ENCODE measurements at regions not wholly inside any gene's neighbourhood (a gene's known extent, or its start where the extent isn't known, plus 50 kb on each side); places are given as distances from the start of the nearest gene placed in this dataset.

- DNase-seq (ENCODE audit: low spot score): no peak
Measured at GRCh38 chr10:75347186-75347585, 54.4 kb downstream of the ZNF503 start.

- no peak for DNase-seq (ENCODE audit: low spot score)
Measured at GRCh38 chr10:75345738-75346137, 55.8 kb downstream of the ZNF503 start.

GRCh38 chr10:75344170-75344569 is 57.4 kb downstream of the ZNF503 start:
- no peak for DNase-seq (ENCODE audit: low spot score)

- no peak for DNase-seq (ENCODE audit: low spot score)
Measured at GRCh38 chr10:75342397-75342796, 59.2 kb downstream of the ZNF503 start.

GRCh38 chr10:75335983-75336382 is 65.6 kb downstream of the ZNF503 start:
- DNase-seq (ENCODE audit: low spot score): no peak

GRCh38 chr10:75335191-75335590 is 66.4 kb downstream of the ZNF503 start:
- DNase-seq (ENCODE audit: low spot score): peak; percentile 34

GRCh38 chr10:75334720-75335119 is 66.8 kb downstream of the ZNF503 start:
- DNase-seq (ENCODE audit: low spot score): no peak

- no peak for DNase-seq (ENCODE audit: low spot score)
Measured at GRCh38 chr10:75332081-75332480, 69.5 kb downstream of the ZNF503 start.

- no peak for DNase-seq (ENCODE audit: low spot score)
Measured at GRCh38 chr10:75331081-75331480, 70.5 kb downstream of the ZNF503 start.

- DNase-seq (ENCODE audit: low spot score): no peak
Measured at GRCh38 chr10:75329190-75329745, 72.3 kb downstream of the ZNF503 start.

GRCh38 chr10:75326306-75326705 is 75.3 kb downstream of the ZNF503 start:
- DNase-seq (ENCODE audit: low spot score): no peak

GRCh38 chr10:75319274-75319673 is 82.3 kb downstream of the ZNF503 start:
- no peak for DNase-seq (ENCODE audit: low spot score)

GRCh38 chr10:75314570-75314969 is 78.8 kb upstream of the COMTD1 start:
- no peak for DNase-seq (ENCODE audit: low spot score)

- DNase-seq (ENCODE audit: low spot score): no peak
Measured at GRCh38 chr10:75312440-75312839, 76.7 kb upstream of the COMTD1 start.

- no peak for DNase-seq (ENCODE audit: low spot score)
Measured at GRCh38 chr10:75305675-75306074, 69.9 kb upstream of the COMTD1 start.

GRCh38 chr10:75304741-75305390 is 69.1 kb upstream of the COMTD1 start:
- no peak for DNase-seq (ENCODE audit: low spot score)

GRCh38 chr10:75304313-75304712 is 68.6 kb upstream of the COMTD1 start:
- no peak for DNase-seq (ENCODE audit: low spot score)

- no peak for DNase-seq (ENCODE audit: low spot score)
Measured at GRCh38 chr10:75303045-75303777, 67.5 kb upstream of the COMTD1 start.

- DNase-seq (ENCODE audit: low spot score): no peak
Measured at GRCh38 chr10:75302029-75302428, 66.3 kb upstream of the COMTD1 start.

- DNase-seq (ENCODE audit: low spot score): no peak
Measured at GRCh38 chr10:75297021-75297599, 61.4 kb upstream of the COMTD1 start.

- DNase-seq (ENCODE audit: low spot score): no peak
Measured at GRCh38 chr10:75295868-75296441, 60.2 kb upstream of the COMTD1 start.

- DNase-seq (ENCODE audit: low spot score): peak; percentile 74
Measured at GRCh38 chr10:75294866-75295701, 59.3 kb upstream of the COMTD1 start.

Data from AG08395 (cell line).